NCI-H226 (cell line): ENCODE measurements at regions not wholly inside any gene's neighbourhood (a gene's known extent, or its start where the extent isn't known, plus 50 kb on each side); places are given as distances from the start of the nearest gene placed in this dataset.
"Not testable (repeated sequence)": the region's sequence is repeated elsewhere in the genome, so short reads cannot be mapped to it uniquely, and the experiment has no call there.

Experiments used
- DNase-seq: peaks from one replicate; pipeline ENCODE4 v3.0.0-alpha.2; 2015

DNA sequence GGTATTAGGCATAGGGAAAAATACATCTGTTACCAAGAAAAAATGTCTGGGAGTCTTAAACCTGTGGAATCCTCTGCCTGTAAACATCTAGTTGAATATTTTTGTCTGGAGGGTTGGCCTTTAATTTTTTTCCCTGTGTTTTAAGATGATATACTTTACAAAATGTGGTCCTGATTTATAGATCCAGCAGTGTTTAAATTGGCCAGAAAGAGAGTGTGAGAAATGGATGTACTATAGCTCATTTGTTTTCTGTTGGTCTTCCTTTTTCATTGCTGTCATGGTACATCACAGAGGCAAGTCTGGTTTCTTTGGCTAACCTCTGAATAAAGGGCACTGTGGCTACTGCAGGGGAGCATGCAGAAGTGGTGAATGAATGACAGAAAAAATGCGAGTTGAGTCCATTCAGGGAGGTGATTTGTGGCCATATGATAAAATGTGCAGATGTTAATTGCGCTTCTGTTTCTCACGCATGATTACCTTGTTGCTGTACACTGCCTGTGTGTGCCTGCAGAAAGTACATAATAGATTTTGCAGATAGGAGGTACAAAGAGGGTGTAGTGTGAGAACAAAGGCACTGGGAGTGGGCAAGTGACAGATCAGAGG lies 150.0 kb downstream of the NFKBIZ start:
- no peak for DNase-seq

DNA sequence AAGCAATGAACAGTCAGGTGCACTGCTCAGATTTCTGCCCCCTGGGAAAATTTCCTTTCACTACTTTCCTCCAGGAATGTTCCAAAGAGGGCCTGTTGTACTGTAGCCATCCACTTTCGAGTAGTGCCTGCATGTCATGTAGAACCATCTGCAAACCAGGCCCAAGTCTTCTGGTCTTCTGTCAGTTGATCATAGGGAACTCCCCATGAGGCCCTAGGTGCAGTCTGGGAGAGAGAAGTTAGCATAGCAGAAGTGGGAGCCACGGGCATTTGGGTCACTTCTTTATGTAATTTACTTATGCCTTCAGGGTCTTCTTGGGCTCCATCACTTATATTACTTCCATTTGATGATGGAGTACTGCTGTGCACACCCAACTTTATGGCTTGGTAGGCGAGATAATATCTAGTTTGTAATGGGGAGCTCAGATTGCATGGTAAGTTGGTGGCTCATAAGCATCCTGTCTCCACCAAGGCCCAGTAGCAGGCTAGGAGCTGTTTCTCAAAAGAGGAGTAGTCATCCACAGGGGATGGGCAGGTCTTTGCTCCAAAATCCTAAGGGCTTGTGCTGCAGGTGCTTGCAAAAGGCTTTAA lies 151.4 kb downstream of the NFKBIZ start:
- no peak for DNase-seq

DNA sequence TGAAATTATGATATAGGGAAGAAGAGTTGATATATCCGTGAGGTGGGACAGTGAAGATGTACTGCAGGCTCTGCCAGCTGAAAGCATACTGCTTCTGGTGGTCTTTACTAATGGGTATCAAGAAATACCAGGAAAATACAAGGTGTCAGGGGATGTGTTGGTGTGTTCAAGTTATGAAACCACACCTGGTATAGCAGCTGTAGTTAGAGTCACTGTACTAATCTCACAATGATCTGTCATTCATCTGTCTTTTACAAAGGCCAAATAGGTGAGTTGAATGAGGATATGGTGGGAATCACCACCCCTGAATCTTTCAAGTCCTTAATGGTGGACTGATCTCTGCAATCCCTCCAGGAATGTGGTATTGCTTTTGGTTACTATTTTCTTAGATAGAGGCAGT lies 152.7 kb downstream of the NFKBIZ start:
- no peak for DNase-seq

DNA sequence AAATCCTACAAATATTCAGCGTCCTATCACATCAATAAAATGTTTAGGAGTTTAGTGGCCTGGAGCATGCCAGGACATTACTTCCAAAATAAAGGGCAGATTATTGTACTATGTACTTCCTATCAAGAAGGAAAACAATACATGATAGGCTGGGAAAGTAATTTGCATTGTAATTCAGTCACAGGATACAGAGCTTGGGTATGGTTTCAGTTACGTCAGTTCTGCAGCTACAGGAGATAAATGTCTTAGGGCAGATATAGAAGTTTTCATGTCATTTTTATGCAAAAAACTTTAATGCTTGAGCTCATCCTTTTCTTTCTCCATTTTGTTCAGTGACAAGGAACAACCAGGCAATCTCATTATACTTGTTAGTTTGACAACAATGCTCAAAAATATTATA lies 155.2 kb downstream of the NFKBIZ start:
- no peak for DNase-seq

DNA sequence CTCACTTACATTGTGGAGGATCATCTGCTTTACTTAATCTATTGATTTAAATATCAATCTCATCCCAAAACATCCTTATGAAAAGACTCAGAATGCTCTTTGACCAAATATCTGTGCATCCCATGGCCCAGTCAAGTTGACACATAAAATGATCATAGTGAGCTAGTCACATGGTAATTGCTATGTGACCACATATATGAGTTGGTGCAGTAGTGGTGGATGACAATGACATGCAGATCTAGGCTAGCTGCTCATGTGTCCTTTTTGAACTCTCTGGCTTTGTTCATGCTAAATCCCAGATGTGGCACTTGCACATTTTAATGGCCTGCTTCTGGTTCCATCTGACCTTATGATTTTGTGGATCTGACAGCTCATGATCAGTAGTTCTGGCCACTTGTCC lies 156.2 kb downstream of the NFKBIZ start:
- no peak for DNase-seq

DNA sequence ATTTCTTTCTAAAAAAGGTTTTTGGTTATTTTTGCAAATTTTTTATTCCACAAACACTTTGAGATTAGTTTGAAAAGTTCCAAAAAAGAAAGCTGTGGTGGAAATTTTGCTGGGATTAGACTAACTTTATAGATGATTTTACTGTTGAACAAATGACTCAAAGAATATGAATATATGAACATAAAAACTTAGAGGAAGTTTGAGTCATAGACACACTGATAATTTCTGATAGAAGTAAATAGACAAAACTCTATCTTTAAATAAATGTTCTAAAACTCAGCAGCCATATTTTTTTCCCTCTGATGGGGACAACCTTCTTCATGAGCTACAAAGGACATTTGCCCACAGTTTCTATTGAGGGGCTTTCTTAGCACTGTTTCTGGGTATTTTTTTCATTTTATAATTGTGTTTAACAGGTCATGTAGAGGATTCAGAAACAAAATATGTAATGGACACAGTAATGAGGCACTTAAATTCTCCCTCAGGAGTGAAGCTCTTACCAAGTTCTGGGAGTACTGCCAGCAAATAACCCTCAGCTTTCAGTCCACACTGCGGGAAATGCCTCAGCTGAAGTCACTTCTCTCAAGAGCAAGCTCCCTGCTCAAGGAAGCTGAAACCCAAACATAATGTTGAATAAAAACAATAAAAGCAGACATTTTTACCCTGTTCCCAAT lies 157.6 kb downstream of the NFKBIZ start:
- peak; percentile 93 for DNase-seq

DNA sequence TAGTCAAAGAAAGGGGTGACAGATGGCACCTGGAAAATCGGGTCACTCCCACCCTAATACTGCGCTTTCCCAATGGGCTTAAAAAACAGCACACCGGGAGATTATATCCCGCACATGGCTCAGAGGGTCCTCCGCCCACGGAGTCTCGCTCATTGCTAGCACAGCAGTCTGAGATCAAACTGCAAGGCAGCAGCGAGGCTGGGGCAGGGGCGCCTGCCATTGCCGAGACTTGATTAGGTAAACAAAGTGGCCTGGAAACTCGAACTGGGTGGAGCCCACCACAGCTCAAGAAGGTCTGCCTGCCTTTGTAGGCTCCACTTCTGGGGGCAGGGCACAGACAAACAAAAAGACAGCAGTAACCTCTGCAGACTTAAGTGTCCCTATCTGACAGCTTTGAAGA lies 159.1 kb downstream of the NFKBIZ start:
- not testable (repeated sequence) for DNase-seq

DNA sequence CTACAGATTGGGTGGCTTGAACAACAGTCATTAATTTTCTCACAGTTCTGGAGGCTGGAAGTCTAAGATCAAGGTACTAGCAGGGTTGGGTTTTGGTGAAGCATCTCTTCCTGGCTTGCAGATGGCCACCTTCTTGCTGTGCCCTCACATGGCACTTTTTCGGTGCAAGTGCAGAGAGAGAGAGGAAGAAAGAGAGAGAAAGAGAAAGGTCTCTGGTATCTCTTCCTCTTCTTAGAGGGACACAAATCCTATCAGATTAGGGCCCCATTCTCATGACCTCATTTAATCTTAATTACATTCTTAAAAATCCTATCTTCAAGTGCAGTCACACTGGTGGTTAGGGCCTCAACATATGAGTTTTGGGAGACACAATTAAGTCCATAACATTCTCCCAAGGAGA lies 167.1 kb downstream of the NFKBIZ start:
- DNase-seq, result no peak

DNA sequence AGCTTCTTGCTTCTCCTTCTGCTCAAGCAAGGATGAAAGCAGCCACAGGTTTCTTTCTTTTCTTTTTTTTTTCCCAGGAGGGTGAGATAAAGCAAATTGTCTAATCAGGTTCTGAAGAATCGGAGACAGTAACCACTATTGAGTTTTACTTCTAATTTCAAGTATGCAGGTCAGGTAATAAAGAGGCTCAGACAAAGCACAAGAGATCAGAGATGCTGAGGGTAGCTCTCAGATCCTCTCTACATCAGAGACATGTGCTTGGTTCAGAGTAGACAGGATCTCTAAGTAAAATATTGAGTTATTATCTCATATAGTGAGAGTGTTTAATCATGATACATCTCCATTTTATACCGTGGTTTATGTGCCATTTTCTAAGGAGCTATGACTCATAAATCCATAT lies 168.5 kb downstream of the NFKBIZ start:
- DNase-seq, result no peak

DNA sequence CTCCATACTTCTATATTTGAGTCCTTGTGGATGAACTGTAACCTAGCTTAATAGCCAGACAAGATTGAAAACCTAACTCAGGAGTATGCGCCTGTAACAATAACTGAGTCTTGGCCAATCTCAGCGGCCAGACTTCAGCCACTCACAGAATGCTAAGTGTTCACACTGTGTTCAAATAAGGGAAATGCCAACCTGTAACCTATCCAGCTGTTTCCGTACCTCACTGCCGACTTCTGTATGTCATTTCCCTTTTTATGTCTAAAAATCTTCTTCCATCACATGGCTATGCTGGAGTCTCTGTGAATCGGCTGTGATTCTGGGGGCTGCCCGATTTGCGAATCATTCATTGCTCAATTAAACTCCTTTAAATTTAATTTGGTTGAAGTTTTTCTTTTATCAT lies 169.2 kb downstream of the NFKBIZ start:
- DNase-seq, result no peak

DNA sequence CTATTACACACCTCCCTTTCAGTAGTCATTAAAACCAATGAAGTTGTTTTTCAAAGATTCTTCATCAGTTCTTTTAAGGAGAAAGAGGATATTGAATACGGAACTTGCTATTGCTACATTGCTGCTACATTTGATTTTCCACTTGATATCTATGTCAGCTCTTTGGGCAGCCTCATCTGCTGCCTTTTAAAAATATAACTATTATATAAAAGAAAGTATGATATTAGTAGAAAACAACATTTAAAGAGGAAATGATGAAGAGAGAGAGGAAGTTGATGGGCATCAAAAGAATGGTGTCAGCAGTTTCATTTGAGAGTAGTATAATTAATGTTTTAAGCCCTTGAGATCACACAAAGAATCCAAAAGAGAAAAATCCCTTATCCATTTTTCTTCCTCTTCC lies 171.4 kb downstream of the NFKBIZ start:
- no peak for DNase-seq

DNA sequence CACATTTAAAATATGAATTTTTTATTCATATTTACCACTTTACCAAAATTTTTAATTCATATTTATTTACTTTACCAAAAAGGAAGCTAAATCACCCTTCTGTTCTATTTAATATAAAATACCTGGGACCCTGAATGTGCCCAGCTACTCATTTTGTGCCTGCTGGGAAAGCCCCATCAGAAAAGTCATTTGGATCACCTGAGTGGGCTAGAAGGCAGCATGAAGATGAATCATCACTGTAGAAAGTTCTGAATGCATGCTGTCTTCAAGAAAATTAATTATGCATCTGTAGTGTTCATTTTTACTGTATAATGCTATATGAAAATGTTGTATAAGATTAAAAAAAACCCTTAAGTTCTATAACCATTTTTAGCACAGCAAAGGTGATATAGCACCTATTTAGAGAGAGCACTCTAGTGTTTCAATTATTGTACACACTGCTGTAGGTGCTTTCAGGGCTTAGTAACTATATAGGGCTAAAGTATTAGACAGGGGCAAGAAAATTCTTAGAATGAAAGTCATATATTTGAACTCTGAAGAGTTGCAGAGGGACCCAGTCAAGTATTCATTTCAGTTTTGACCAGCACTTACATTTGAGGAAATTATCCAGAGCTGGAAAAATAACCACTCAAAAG lies 175.1 kb downstream of the NFKBIZ start:
- no peak for DNase-seq

DNA sequence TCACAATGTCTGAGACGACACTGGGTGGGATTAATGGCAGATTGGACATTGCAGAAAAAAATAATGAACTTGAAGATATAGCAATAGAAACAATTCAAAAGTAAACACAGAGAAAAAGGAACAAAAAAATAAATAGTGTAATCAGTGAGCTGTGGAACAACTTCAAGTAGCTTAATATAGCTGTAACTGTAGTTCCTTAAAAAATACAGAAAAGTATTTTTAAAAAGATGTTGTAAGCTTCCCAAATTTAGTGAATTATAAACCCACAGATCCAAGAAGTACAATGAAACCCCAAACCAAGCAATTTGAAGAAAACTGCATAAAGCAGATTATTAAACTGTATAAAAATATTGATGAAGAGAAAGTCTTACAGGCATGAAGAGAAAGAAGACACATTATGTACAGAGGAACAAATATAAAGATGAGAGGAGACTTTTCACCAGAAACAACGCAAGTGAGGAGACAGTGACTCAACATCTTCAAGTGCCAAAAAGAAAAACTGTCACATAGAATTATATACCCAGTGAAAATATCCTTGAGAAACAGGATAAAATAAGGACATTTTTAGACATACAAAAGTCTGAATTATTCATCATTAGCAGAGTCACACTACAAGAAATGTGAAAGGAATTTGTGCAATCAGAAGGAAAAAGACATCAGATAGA lies 176.4 kb downstream of the NFKBIZ start:
- DNase-seq, result no peak

DNA sequence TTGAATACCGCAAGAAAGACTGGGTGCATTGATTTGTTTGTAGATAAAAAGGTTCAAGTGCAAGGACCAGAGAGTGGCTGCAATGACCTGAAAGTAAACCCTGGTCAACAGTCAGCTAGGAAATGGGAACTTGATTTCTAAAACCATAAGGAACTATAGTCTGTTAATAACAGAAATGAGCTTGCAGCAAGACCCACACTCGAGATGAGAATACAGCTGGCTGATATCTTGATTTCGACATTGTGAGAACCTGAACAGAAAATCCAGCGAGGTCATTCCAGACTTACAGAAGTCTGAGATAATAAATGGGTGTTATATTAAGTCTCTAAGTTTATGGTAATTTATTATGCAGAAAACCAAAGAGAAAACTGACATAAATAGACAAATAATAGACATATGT lies 177.3 kb downstream of the NFKBIZ start:
- DNase-seq, result no peak

DNA sequence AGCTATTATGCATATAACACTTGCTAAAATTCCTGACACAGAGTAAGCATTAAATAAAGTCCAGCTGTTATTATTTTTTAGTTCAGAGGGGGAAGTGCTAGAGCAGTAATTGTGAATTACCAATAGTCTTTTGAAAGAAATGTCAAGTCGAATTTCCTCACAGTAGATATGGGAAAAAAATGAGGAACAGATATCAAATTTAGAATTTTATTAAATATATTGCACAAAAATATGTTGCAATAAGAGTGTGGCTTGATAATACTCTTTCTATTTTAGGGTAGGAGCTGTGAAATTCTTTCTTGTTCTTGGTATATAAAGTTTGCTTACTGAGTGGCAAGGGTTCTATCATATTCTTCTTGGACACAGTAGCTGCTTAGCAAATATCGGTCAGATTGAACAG lies 181.3 kb downstream of the NFKBIZ start:
- no peak for DNase-seq

DNA sequence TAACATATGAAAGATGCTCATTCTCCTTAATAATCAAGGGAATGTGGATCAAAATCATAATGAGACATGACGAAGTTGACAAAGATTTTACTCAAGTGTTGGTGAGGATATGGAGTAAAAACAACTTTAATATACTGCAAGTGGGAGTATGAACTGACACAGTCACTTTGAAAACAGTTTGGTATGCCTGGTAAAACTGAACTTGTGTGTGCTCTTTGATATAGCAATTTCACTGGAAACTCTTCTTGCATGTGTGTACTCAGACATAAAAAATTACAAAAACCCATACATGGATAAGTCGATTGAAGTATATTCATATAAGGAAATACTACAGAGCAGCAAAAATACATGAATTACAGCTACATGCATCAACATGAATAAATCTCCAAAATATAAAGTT lies 182.5 kb downstream of the NFKBIZ start:
- no peak for DNase-seq

DNA sequence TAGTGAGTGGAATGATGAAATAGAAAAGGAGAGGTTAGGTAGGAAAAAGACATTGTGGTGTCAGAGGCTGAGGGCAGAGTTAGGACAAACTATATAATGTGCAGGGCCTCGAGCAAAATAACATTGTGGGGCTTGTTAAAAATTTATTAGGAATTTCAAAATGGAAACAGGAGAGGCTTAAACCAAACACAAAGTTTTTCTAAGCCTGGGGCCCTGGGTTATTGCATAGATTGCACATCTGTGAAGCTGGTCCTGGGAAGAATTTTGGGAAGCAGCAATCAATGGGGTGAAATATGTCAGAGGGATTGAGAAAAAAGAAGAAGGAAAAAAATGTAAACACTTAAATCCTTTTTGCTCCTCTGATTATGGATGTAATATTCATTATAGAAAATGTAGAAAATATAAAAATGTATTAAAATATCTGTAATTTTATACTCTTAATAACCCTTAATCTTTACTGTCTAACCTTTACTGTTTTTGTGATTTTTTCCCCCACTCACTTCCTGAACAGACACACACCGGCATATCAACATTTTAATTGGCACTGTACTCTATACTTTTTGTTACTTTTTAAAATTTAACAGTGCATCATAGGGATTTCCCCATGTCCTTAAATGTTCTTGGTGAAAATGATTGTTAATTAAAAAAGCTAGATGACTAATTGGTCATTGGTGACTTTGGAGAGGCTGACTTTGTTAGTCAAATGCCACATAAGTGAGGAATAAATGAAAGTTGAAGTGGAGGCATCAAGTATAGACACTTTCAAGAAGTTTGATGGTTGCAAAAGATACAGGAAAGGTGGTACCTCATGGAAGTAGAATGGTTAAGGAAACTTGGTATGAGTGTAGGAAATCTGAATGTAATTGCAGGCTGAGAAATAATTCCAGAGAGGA lies 183.4 kb downstream of the NFKBIZ start:
- no peak for DNase-seq

DNA sequence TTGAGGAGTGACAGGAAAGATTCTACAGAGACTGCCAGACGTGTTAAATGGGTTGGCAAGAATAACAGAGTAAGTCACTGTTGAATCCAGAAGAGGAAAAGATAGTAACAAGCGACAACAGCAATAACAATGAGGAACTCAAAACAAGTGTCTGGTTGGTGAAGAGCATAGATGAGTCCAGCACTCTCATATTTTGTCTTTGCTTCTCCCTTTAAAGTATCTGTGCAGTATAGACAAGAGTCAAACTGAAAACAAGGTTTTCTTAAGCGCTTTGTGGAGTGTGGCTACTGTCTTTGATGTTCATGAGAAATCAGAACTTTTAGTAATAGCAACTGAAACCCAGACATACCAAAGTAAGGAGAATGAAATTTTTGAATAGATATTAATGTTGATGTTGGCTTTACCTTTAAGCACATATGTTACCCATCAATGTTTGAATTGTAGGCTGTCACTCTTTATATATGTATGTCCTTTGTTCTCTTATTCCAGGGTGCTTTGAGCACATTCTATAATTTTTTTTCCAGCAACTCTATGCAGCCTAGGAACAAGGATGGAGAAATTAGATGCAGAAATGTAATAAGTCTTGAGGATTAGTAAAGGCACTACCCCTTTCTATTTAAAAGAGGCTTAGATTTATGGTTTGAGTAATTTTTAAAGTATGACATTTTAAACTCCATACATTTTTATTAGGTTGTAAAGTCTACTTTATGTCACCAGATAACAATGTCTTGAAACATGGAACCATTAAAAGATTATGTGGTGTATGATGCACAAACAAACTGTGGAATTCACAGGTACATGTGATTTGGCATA lies 185.5 kb downstream of the NFKBIZ start:
- DNase-seq, result no peak

DNA sequence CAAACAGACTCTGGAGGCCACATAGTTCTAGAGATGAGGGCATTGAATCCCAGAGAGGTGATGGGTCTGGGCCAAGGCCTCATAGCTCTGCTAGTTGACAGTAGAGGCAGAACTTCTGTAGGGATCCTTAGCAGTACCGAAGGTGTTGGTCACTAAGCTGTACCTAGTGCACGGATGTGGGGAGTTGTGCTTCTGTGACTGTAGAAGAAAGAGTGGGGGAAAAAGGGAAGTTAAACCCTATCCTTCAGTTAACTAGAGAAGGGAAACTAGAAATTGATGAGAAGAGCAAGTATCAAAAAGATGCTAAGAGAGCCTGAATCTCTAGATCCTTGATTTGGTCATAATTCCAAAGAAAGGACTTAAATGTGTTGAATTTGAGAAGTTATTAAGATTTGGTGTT lies 186.7 kb downstream of the NFKBIZ start:
- DNase-seq, result no peak

DNA sequence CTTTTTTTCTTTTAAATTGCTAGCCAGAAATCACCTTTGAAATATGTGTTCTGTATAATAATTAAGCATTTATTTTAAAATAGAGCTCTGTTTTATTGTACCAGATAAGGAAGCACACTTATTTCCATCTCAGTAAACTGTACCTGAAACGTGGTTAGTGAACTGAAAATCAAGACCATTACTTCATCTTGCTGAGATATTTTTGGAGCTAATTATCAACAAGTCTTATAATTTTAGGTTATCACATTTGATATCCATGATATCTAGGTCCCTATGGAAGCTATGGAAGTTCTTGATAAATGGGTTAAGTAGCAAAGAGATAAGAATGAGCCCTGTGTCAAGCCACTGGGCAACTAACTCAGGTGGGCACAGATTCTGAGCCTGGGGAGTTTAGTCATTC lies 187.2 kb downstream of the NFKBIZ start:
- no peak for DNase-seq

DNA sequence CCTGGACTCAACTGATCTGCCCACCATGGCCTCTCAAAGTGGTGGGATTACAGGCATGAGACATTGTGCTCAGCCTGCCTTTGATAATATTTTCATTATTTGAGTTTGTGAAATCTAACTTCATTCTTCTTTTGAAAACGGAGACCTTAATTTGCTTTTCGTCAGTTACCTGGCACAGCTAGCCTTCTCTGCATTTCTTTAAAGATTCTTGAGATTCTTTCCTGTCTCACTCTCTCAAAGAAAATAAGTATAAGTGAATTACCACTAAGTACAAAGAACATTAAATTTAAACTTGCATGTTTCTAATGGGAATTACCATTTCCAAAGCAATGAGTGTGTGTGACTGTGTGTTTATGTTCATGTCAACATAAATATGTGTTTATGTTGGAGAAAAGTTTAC lies 187.9 kb downstream of the NFKBIZ start:
- no peak for DNase-seq

DNA sequence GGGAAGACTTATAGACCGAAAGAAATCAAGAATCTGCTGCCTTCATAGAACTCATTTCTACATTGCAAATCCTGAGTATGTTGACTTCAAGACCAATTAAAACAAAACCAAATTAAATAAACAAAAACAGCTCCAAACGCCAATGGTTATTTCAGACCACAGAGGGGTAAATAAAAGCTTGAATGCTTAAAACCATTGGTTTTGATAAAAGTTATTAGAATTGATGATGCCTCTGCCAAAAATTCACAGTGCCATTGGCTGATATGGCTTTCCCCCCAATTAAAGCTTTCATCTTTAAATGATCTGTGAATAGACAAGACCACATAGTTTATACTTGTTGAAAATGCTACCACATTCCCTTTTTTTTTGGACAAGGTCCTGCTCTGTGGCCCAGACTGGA lies 188.5 kb downstream of the NFKBIZ start:
- no peak for DNase-seq
